D341Med (cell line): ENCODE measurements at regions not wholly inside any gene's neighbourhood (a gene's known extent, or its start where the extent isn't known, plus 50 kb on each side); places are given as distances from the start of the nearest gene placed in this dataset.

Source experiments
- DNase-seq: peaks from one replicate; pipeline ENCODE4 v3.0.0; 2012; ENCODE audit warnings: low spot score

DNA sequence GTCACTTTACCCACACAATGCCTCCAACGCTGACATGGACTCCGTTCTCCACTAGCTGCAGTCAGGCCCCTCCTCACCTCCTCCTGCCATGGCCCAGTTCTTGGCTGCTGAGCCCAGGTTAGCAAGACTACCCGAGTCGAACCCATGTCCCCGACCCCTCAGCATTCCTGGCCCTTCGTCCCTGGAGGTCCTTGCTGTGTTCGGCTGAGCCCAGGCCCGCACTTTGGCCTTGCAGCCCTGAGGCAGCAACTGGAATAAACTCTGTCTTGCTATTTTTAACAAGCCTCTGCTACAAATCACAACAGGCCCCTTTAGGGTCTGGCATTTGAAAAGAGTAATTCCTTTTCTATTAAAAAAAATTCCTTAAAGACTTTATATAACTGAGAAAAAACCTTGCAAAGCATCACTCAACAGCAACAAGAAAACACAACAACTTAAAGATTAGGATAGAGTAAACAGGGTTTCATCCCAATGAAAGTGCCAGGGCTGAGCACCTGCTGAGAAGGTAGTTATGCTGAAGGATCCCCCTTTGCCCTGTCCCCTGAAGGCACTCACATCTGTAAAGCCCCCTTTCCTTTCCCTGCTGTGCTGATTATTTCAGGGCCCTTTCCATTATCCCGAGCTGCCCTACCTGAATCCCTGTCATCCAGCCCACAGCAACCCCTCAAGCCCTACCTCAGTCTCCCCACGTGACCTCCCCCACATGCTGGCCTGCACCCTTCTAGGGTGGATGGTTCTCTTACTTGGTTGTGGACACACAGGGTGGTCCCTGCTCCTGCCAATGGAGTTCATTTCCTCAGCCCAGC, 120.0 kb upstream of the SNTG2 start:
- no peak for DNase-seq

DNA sequence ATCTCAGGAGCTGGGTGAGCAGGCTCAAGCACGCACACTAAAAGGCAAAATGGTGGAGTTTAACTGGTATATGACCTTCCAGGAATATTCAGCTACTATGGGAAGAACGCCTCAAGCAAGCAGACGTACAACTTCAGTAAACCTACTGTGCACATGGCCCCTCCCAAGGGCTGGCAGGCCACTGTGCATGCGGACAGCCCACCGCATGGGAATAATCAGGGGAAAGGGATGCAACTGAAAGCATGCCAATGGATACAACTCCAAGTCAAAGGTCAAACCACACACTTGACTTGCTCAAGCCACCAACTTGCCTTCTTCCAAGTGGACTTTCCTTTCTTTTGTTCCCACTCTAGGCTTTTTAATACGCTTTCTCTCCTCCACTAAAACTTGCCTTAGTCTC, 121.6 kb upstream of the SNTG2 start:
- DNase-seq: no peak

GRCh38 chr2:824954-825353, 125.7 kb upstream of the SNTG2 start:
- DNase-seq: no peak

DNA sequence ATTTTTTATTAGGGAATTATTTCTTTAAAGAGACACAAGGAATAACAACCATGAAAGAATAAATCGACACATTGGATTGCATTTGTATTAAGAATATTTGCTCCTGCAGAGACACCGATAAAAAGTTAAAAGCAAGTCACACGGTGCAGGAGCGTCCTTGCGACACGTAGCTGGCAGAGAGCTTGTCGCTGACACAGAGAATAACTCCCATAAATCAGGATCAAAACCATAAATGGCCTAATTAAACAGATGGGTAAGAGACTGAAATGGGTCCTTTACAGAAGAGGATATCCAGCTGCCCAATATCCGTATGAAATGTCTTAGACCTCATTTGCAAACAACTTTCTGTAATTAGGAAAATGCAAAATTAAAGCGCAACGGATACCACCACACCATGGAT, 126.1 kb upstream of the SNTG2 start:
- DNase-seq: no peak

- DNase-seq: no peak
Measured at GRCh38 chr2:821546-821945, 129.1 kb upstream of the SNTG2 start.

- no peak for DNase-seq
Measured at GRCh38 chr2:819601-820000, 131.0 kb upstream of the SNTG2 start.

DNA sequence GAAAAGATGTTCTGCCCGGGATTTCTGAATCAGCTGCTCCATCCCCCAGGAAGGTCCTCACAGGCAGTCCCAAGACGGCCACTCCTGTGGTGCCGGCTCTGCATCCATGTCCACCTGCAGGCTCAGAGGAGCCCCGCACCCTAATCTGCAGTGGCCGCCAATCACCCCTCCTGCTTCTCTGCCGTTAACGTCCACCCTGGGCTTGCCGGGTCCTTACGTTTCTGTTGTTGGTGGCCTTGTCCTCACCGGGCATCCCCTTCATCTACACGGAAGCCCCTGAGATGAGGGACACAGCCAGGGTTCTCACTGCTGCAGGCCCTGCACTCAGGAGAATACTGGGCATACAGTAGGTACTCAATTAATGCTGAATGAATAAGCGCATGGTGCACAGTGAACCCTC, 131.5 kb upstream of the SNTG2 start:
- DNase-seq: no peak

GRCh38 chr2:817336-818015, 133.2 kb upstream of the SNTG2 start:
- no peak for DNase-seq

DNA sequence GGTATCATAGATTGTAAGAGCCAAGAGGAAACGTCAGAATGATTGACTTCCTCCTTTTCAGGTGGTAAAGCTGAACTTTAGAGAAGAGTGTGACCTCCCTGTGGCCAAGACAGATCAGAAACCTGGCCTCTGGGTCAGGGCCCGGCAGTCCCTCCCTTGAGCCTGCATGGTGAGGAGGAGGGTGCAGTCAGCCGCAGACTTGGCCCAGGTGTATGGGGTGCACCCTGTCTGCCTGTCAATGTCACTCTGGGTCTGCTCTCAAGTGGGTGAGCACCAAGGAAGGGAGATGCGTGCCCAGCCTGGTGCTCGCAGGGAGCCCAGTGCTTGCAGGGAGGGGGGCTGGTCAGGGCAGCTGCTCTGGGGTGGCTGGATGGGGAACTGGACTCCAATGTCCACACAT, 134.4 kb upstream of the SNTG2 start:
- no peak for DNase-seq

GRCh38 chr2:810397-810796, 133.2 kb upstream of the TMEM18 start:
- no peak for DNase-seq

DNA sequence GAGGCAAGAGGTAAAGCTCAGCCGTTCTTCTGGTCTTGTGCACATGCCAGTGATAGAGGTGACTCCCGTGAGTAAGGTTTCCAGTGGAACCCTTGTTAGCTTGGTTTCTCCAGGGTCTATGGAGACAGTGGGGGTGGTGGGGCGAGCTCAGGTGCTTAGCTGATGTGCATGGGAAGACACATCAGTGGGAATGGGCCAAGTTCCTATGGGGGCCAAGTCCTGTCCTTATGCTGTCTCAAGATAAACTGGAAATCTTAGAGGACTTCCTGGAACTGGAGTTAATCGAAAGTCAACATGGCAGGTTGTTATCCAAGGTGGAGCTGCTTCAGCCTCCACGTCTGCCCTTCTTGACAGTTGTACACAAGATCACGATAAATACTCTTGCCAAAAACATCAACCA, 130.1 kb upstream of the TMEM18 start:
- no peak for DNase-seq

GRCh38 chr2:805664-806063, 128.5 kb upstream of the TMEM18 start:
- DNase-seq: no peak

DNA sequence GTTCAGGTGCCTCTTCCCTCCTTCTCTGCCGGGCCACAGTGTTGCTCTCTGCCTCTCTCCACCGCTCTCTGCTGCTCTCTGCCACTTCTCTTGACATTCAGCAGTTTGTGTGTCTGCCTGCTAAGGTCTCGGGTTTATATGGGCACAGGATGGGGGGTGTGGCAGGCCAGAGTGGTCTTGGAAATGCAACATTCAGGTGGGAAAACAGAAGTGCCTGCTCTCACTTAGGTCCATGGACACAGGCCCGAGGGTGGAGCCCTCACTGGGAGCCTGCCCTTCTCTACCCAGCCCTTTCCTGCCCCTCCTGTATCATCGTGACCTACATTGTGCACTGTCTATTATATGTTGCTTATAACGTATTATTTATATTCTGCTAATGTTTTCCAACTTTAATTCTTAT, 120.8 kb upstream of the TMEM18 start:
- DNase-seq: no peak

- no peak for DNase-seq
Measured at GRCh38 chr2:797556-797955, 120.3 kb upstream of the TMEM18 start.

DNA sequence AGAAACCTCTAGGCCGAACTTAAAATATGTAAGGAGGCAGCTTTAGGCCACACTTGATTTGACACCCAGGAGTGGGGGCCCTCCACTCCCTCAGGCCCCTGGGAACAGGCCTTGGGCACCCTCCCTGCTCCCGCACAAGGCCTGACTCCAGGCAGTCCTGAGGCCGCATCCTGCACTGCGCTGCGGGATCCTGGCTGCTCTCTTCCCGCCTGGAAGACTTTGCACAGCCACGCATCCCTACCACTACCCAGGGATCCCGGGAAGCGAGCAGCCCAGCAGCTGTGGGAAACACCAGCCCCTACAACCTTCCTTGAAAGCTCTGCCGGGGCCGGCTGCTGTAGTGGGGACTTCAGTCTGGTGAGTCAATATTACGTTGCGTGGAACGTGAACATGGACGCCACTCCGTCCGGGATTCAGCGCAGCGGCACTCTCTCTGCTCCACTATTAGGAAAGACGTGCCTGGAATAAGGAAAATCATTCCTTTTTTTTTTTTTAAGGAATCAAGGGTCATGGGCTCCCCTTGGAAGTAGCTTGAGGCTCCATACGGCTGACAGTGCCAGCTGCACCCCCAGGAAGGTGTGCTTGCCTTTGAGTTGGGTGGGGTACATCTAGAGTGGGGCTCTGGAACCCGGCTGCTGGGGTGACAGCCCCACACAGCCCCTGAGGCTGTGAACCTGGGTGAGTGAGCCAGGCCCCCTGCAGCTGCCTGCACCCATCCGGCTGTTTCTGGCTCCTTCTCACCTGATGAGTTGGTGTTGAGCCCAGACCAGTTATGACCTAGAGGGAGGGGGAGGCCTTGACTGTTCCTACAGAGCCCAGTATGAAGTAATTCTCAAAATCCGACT, 119.2 kb upstream of the TMEM18 start:
- no peak for DNase-seq

DNA sequence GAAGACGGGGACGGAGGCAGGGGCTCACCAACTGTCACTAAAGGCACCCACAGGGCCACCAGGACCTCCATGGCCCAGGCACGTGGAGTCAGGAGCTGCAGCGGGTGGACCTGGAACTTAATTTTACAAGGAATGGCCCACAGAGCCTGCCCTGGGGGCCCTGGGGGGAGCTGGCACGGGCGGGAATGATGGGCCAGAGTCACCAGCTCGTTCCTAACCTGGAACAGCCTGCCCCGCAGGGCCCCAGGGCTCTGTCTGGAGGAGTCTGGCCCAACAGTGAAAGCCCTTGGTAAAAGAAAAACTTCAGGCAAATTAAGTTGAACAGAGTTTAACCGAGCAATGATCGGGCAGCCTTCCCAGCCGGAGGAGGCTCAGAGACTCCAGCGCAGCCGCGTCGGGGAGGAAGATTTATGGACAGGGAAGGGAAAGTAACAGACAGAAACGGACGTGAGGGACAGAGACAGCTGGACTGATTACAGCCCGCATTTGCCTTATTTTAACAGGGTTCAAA, 118.4 kb upstream of the TMEM18 start:
- DNase-seq: no peak

DNA sequence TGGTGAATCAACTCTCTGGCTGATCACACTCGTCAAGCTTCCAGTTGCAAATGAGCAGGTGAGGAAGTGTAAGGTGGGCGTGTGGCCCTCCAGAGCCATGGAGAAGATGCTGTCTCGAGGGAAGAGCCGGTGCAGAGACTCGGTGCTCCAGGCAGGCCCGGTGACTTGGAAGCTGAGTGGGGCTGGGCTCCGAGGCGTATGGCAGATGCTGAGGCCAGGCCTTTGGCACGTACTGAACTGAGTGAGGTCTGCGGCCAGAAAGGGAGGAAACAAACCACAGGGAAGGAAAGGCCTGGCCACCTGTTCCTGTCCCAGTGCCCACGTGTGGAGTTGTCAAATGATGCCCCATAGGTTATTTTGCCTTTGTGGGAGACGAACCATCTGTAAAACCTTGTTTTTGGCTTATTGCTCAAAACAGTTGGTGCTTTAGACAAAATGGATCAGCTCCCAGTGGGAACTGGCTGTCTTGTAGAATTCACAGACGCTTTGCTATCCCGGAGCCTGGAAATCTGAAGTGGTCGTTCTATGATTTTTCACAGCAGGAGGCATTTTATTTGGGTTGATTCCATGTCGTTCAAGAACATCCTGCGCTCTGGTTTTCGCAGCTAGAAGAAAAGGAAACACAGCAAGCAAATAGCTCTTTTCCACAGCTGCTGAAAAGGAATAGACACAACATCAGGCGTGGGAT, 117.5 kb upstream of the TMEM18 start:
- DNase-seq: no peak

- no peak for DNase-seq
Measured at GRCh38 chr2:793236-793635, 116.0 kb upstream of the TMEM18 start.

GRCh38 chr2:792687-793086, 115.5 kb upstream of the TMEM18 start:
- DNase-seq: no peak

DNA sequence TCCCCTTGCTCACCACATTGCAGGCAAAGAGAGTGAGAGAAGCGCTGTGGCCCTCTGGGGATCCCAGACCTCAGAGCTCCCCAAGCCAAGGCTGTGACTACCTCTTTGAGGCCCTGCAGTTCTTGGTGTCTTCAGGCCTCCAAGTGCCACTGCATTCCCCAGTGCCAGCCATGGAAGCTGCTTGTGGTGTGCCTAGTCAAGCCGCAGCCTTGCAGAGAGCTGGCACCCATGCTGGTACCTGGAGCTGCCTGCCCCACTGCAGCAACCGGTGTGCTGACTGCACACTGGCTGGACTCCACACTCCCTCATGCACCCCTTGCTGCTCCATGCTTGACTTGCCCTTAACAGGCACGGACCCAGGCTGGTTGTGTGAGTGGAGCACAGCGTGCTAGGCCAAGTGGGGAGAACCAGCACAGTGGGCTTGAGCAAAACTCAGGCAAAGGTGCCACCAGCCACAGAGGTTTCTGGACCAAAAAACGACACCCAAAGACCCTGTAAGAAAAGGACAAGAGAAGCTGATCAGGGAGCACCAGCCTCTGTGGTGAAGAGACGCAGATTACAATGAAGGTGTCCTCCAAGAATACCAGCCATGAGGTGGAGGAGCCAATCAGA, 113.5 kb upstream of the TMEM18 start:
- no peak for DNase-seq

- DNase-seq: no peak
Measured at GRCh38 chr2:790081-790480, 112.9 kb upstream of the TMEM18 start.

- DNase-seq: no peak
Measured at GRCh38 chr2:789529-789928, 112.3 kb upstream of the TMEM18 start.
